Inflammatory macrophage treated with lipopolysaccharide for 4 hours (primary cell): ENCODE measurements at regions not wholly inside any gene's neighbourhood (a gene's known extent, or its start where the extent isn't known, plus 50 kb on each side); places are given as distances from the start of the nearest gene placed in this dataset.

Experiments used
- DNase-seq: peaks from one replicate; pipeline ENCODE4 v3.0.0-alpha.2; 2020

- DNase-seq, result no peak
These were observed 276.0 kb downstream of the MTX2 start for GRCh38 chr2:176544991-176545956.

- no peak for DNase-seq
These were observed 277.3 kb downstream of the MTX2 start for GRCh38 chr2:176546550-176546949.

- no peak for DNase-seq
These were observed 283.4 kb downstream of the MTX2 start for GRCh38 chr2:176552501-176553135.

GRCh38 chr2:176553685-176554100 is 284.5 kb downstream of the MTX2 start:
- DNase-seq, result no peak

- peak; percentile 25 for DNase-seq
These were observed 285.1 kb downstream of the MTX2 start for GRCh38 chr2:176554101-176555048.

- DNase-seq, result no peak
These were observed 285.9 kb downstream of the MTX2 start for GRCh38 chr2:176555112-176555511.

GRCh38 chr2:176555781-176556180 is 286.5 kb downstream of the MTX2 start:
- no peak for DNase-seq

- DNase-seq, result no peak
These were observed 287.1 kb downstream of the MTX2 start for GRCh38 chr2:176556373-176556772.

GRCh38 chr2:176557821-176558220 is 288.6 kb downstream of the MTX2 start:
- DNase-seq, result no peak

GRCh38 chr2:176558574-176559140 is 289.4 kb downstream of the MTX2 start:
- no peak for DNase-seq

GRCh38 chr2:176560296-176560695 is 291.1 kb downstream of the MTX2 start:
- DNase-seq, result no peak

- DNase-seq, result no peak
These were observed 292.5 kb downstream of the MTX2 start for GRCh38 chr2:176561706-176562105.

GRCh38 chr2:176562359-176563078 is 293.3 kb downstream of the MTX2 start:
- DNase-seq, result no peak

GRCh38 chr2:176565641-176566323 is 296.5 kb downstream of the MTX2 start:
- DNase-seq, result no peak

GRCh38 chr2:176566496-176566895 is 297.3 kb downstream of the MTX2 start:
- no peak for DNase-seq

- no peak for DNase-seq
These were observed 297.7 kb downstream of the MTX2 start for GRCh38 chr2:176566961-176567360.

- no peak for DNase-seq
These were observed 298.1 kb downstream of the MTX2 start for GRCh38 chr2:176567361-176567760.

GRCh38 chr2:176569574-176569973 is 300.3 kb downstream of the MTX2 start:
- no peak for DNase-seq

GRCh38 chr2:176573612-176574483 is 304.6 kb downstream of the MTX2 start:
- no peak for DNase-seq
